H9 (cell line): ENCODE measurements at regions not wholly inside any gene's neighbourhood (a gene's known extent, or its start where the extent isn't known, plus 50 kb on each side); places are given as distances from the start of the nearest gene placed in this dataset.

ENCODE experiments used
- DNase-seq: peaks from one replicate; pipeline ENCODE4 v3.0.0-alpha.2; 2017
- H2AFZ ChIP-seq: one replicate; pipeline ENCODE4 v1.6.1; 2013; ENCODE audit warnings: mild to moderate bottlenecking, low read length, control low read depth, moderate library complexity
- H2AK5ac ChIP-seq: 2 replicates; pipeline ENCODE4 v1.6.1; 2013; ENCODE audit warnings: low read length, control low read depth, mixed read lengths; ENCODE audit not compliant: insufficient read length
- H2BK120ac ChIP-seq: one replicate; pipeline ENCODE4 v1.6.1; 2013; ENCODE audit warnings: low read depth, mild to moderate bottlenecking, low read length, control low read depth, inconsistent platforms; ENCODE audit not compliant: poor library complexity, severe bottlenecking
- H2BK12ac ChIP-seq: 2 replicates; pipeline ENCODE4 v1.6.1; 2013; ENCODE audit warnings: low read length, control low read depth, mixed read lengths, low read depth; ENCODE audit not compliant: insufficient read length
- H2BK15ac ChIP-seq: 2 replicates; pipeline ENCODE4 v1.6.1; 2013; ENCODE audit warnings: low read depth, low read length, control low read depth
- H2BK20ac ChIP-seq: one replicate; pipeline ENCODE4 v1.6.1; 2013; ENCODE audit warnings: low read depth, mild to moderate bottlenecking, low read length, control low read depth, inconsistent platforms; ENCODE audit not compliant: poor library complexity, severe bottlenecking
- H2BK5ac ChIP-seq: 2 replicates; pipeline ENCODE4 v1.6.1; 2013; ENCODE audit warnings: low read length, control low read depth, mixed read lengths; ENCODE audit not compliant: insufficient read length
- H3K14ac ChIP-seq: 2 replicates; pipeline ENCODE4 v1.6.1; 2013; ENCODE audit warnings: low read length, control low read depth; ENCODE audit not compliant: insufficient read depth
- H3K18ac ChIP-seq: 2 replicates; pipeline ENCODE4 v1.6.1; 2013; ENCODE audit warnings: low read depth, mild to moderate bottlenecking, mixed read lengths, low read length, control low read depth; ENCODE audit not compliant: insufficient read length
- H3K23ac ChIP-seq: 2 replicates; pipeline ENCODE4 v1.6.1; 2013; ENCODE audit warnings: low read length, control low read depth, mixed read lengths, low read depth; ENCODE audit not compliant: insufficient read length
- H3K23me2 ChIP-seq: 2 replicates; pipeline ENCODE4 v1.6.1; 2013; ENCODE audit warnings: low read depth, mild to moderate bottlenecking, mixed read lengths, low read length, control low read depth; ENCODE audit not compliant: insufficient read length, poor library complexity, severe bottlenecking
- H3K27ac ChIP-seq: 2 replicates; pipeline ENCODE4 v1.5.1; 2013; ENCODE audit warnings: low read length, control low read depth, mixed read lengths, low read depth; ENCODE audit not compliant: insufficient read length
- H3K27me3 ChIP-seq: 2 replicates; pipeline ENCODE4 v1.6.1; 2013; ENCODE audit warnings: low read length, control low read depth, inconsistent platforms; ENCODE audit not compliant: insufficient read depth
- H3K4ac ChIP-seq: 2 replicates; pipeline ENCODE4 v1.6.1; 2013; ENCODE audit warnings: low read depth, mild to moderate bottlenecking, control low read depth, inconsistent platforms, low read length, moderate library complexity
- H3K4me1 ChIP-seq: 2 replicates; pipeline ENCODE4 v1.6.1; 2013; ENCODE audit warnings: low read length, control low read depth, inconsistent platforms; ENCODE audit not compliant: insufficient read depth
- H3K4me2 ChIP-seq: 2 replicates; pipeline ENCODE4 v1.6.1; 2013; ENCODE audit warnings: low read length, control low read depth, mixed read lengths; ENCODE audit not compliant: insufficient read length, insufficient read depth
- H3K56ac ChIP-seq: 2 replicates; pipeline ENCODE4 v1.6.1; 2013; ENCODE audit warnings: low read depth, mild to moderate bottlenecking, mixed read lengths, low read length, control low read depth; ENCODE audit not compliant: insufficient read length
- H3K79me1 ChIP-seq: 2 replicates; pipeline ENCODE4 v1.6.1; 2013; ENCODE audit warnings: low read depth, mild to moderate bottlenecking, moderate library complexity, low read length, control low read depth, inconsistent platforms; ENCODE audit not compliant: insufficient read depth, poor library complexity, severe bottlenecking
- H3K79me2 ChIP-seq: 2 replicates; pipeline ENCODE4 v1.6.1; 2013; ENCODE audit warnings: low read length, control low read depth, inconsistent platforms; ENCODE audit not compliant: insufficient read depth
- H3K9ac ChIP-seq: 2 replicates; pipeline ENCODE4 v1.6.1; 2013; ENCODE audit warnings: low read length, control low read depth, mixed read lengths; ENCODE audit not compliant: insufficient read length; ENCODE audit errors: extremely low read depth
- H3K9me3 ChIP-seq: one replicate; pipeline ENCODE4 v1.6.1; 2013; ENCODE audit warnings: low read depth, low read length, inconsistent platforms; ENCODE audit not compliant: control insufficient read depth
- H3T11ph ChIP-seq: one replicate; pipeline ENCODE4 v1.6.1; 2013; ENCODE audit warnings: mild to moderate bottlenecking, low read length, control low read depth, inconsistent platforms
- H4K20me1 ChIP-seq: one replicate; pipeline ENCODE4 v1.6.1; 2013; ENCODE audit not compliant: control insufficient read depth, insufficient read length, insufficient read depth
- H4K5ac ChIP-seq: 2 replicates; pipeline ENCODE4 v1.6.1; 2013; ENCODE audit warnings: low read depth, mild to moderate bottlenecking, mixed read lengths, low read length, control low read depth; ENCODE audit not compliant: insufficient read length
- H4K8ac ChIP-seq: replicated peaks from 2 replicates; pipeline ENCODE4 v1.6.1; 2013; ENCODE audit warnings: low read length, control low read depth, mixed read lengths, low read depth; ENCODE audit not compliant: insufficient read length
- H4K91ac ChIP-seq: 2 replicates; pipeline ENCODE4 v1.6.1; 2013; ENCODE audit warnings: low read depth, mild to moderate bottlenecking, moderate library complexity, mixed read lengths, low read length, control low read depth; ENCODE audit not compliant: insufficient read length
- H3K27ac Mint-ChIP-seq, 3 experiments: 2 replicates in 2 of 3; 3 replicates in 1 of 3; pipeline ENCODE4 v1.8.0; 2020 to 2021; ENCODE audit warnings: mixed read lengths in 3 of 3, mild to moderate bottlenecking in 1 of 3, moderate library complexity in 1 of 3
- H3K27me3 Mint-ChIP-seq: 2 replicates; pipeline ENCODE4 v1.8.0; 2021; ENCODE audit warnings: low read depth, mild to moderate bottlenecking, moderate library complexity, mixed read lengths
- H3K36me3 Mint-ChIP-seq, 3 experiments: 2 replicates in 2 of 3; 3 replicates in 1 of 3; pipeline ENCODE4 v1.8.0; 2020 to 2021; ENCODE audit warnings: low read depth in 3 of 3, mixed read lengths in 3 of 3; ENCODE audit not compliant: insufficient read depth in 1 of 3
- H3K4me1 Mint-ChIP-seq, 2 experiments: 2 replicates each; pipeline ENCODE4 v1.8.0; 2020; ENCODE audit warnings: mixed read lengths in 2 of 2
- H3K4me3 Mint-ChIP-seq, 2 experiments: 2 replicates in 1 of 2; 3 replicates in 1 of 2; pipeline ENCODE4 v1.8.0; 2020 to 2021; ENCODE audit warnings: mild to moderate bottlenecking in 2 of 2, mixed read lengths in 2 of 2, moderate library complexity in 1 of 2
- H3K9me3 Mint-ChIP-seq, 2 experiments: 2 replicates in 1 of 2; 3 replicates in 1 of 2; pipeline ENCODE4 v1.8.0; 2020; ENCODE audit warnings: mild to moderate bottlenecking in 2 of 2, mixed read lengths in 2 of 2, moderate library complexity in 1 of 2
- WGBS: extraction: QIAGEN DNeasy Blood & Tissue Kit; methylation state at CpG from one replicate; pipeline ENCODE4 v1.1.7; 2013; ENCODE audit warnings: missing lambda C conversion rate, low lambda C conversion rate, mixed read lengths; ENCODE audit not compliant: insufficient read length; ENCODE audit errors: extremely low coverage; 5-methylcytosine and 5-hydroxymethylcytosine counted together
- TF ChIP-seq, protein P1 (sequence below): fragments of 200-600 bp; sonication (generic); conservative IDR thresholded peaks from 3 replicates; pipeline ENCODE4 v1.8.0; 2021; ENCODE audit warnings: antibody characterized with exemption, mild to moderate bottlenecking

DNA sequence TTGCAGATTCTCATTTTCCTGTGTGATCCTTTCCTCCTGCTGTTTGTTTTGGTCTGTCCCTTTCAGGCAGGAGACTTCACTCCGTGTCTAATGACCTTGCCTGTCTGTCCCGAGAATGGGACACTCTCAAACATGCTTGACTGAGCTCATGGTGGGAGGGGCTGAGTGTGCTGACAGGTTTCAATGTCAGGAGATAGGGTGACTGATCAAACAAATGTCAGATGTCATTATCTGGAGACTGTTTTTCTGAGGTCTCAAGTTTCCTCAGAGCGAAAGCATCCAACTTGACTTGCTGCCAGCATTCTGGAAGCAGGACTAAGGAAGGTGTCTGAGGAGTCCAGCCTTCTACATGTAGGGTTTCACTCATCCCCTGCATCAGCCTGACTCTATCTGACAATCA, 228.8 kb upstream of the KIAA1217 start:
- Histone ChIP-seq H4K8ac (no peak overlapping the region), H3K23ac (no peak overlapping the region), H3K9me3 (no peaks in the 10 kb centered on the region), H2BK20ac (no peak overlapping the region), H3K27me3 (no peaks in the 10 kb centered on the region), H3T11ph (no peak overlapping the region), H3K23me2 (no peaks in the 10 kb centered on the region), H2BK5ac (no peak overlapping the region), H3K4ac (no peak overlapping the region), H2BK15ac (no peak overlapping the region), H2BK120ac (no peak overlapping the region), H3K14ac (no peak overlapping the region), H2BK12ac (no peak overlapping the region), H2AK5ac (no peak overlapping the region), H3K79me1 (no peaks in the 10 kb centered on the region), H2AFZ (no peak overlapping the region), H4K91ac (no peak overlapping the region), H4K20me1 (no peaks in the 10 kb centered on the region), H3K9ac (no peak overlapping the region), H3K27ac (no peak overlapping the region), H3K79me2 (no peaks in the 10 kb centered on the region), H3K56ac (no peak overlapping the region), H3K4me2 (no peak overlapping the region), H3K4me1 (no peaks in the 10 kb centered on the region; the same call in 1 of the 2 replicates), H4K5ac (no peak overlapping the region), H3K18ac (no peak overlapping the region)
- no CpG with 5 or more reads among the region's 3 CpGs for WGBS
- H3K27me3 Mint-ChIP-seq, result no peaks in the 10 kb centered on the region
- DNase-seq, result no peak
- H3K4me1 Mint-ChIP-seq, result peaks cover 5 to 10% of the 10 kb centered on the region in 2 experiments; a peak in 3 of 4 replicates
- peaks cover 0 to 3% of the 10 kb centered on the region in 2 experiments; a peak in 1 of 5 replicates for H3K9me3 Mint-ChIP-seq
- H3K27ac Mint-ChIP-seq, result no peak overlapping the region
- H3K36me3 Mint-ChIP-seq, result peaks cover 0 to 2% (median 0%) of the 10 kb centered on the region in 3 experiments; a peak in 1 of 7 replicates
- TF ChIP-seq, protein P1, sequence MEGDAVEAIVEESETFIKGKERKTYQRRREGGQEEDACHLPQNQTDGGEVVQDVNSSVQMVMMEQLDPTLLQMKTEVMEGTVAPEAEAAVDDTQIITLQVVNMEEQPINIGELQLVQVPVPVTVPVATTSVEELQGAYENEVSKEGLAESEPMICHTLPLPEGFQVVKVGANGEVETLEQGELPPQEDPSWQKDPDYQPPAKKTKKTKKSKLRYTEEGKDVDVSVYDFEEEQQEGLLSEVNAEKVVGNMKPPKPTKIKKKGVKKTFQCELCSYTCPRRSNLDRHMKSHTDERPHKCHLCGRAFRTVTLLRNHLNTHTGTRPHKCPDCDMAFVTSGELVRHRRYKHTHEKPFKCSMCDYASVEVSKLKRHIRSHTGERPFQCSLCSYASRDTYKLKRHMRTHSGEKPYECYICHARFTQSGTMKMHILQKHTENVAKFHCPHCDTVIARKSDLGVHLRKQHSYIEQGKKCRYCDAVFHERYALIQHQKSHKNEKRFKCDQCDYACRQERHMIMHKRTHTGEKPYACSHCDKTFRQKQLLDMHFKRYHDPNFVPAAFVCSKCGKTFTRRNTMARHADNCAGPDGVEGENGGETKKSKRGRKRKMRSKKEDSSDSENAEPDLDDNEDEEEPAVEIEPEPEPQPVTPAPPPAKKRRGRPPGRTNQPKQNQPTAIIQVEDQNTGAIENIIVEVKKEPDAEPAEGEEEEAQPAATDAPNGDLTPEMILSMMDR, result no peak
- no peak overlapping the region for H3K4me3 Mint-ChIP-seq
